GM12878 (cell line): ENCODE measurements at regions not wholly inside any gene's neighbourhood (a gene's known extent, or its start where the extent isn't known, plus 50 kb on each side); places are given as distances from the start of the nearest gene placed in this dataset.

Experiments used
- ATAC-seq: fragments of 200-7000 bp; cut with Tn5 transposase; 3 replicates; pipeline ENCODE4 v1.9.1; 2020; ENCODE audit warnings: mild to moderate bottlenecking, moderate library complexity
- BruUV-seq: library from RNA; stranded (reverse); fragments of 400-500 nt; replicated peaks from 2 replicates; lab custom pipeline; 2021; lab: Mats Ljungman, UMichigan
- CTCF ChIA-PET: fragments of 300-600 bp; sonication (Branson Sonifier 250); formaldehyde crosslinking; extraction: SDS; loops from one replicate; lab custom pipeline; 2021; ENCODE audit warnings: inconsistent platforms; lab: Yijun Ruan, JAX
- POLR2A ChIA-PET: fragments of 350-600 bp; formaldehyde crosslinking; extraction: SDS; loops from one replicate; lab custom pipeline; 2021; ENCODE audit warnings: inconsistent platforms; lab: Charles Lee
- RAD21 ChIA-PET: fragments of 300-600 bp; sonication (Branson Sonifier 250); formaldehyde crosslinking; loops from one replicate; lab custom pipeline; 2023; ENCODE audit warnings: antibody characterized with exemption; ENCODE audit not compliant: unreplicated experiment; lab: Charles Lee
- SMC1A ChIA-PET: fragments of 300-600 bp; sonication (Branson Sonifier 250); formaldehyde crosslinking; loops from one replicate; lab custom pipeline; 2023; ENCODE audit not compliant: unreplicated experiment, uncharacterized antibody; lab: Charles Lee
- DNase-seq: peaks from one replicate; pipeline ENCODE4 v3.0.0-alpha.2; 2011; ENCODE audit warnings: low read depth, low spot score
- FAIRE-seq: peaks from 3 replicates; lab custom pipeline; 2011; peaks lifted over from hg19 to GRCh38; lab: Jason Lieb, UNC
- H2AFZ ChIP-seq: 2 replicates; pipeline ENCODE4 v1.6.0; 2011; ENCODE audit warnings: low read depth, low read length, control low read depth; ENCODE audit not compliant: control insufficient read depth
- H3K27ac ChIP-seq: 2 replicates; pipeline ENCODE4 v1.5.1; 2011; ENCODE audit warnings: control low read depth; ENCODE audit not compliant: control insufficient read depth, insufficient read depth
- H3K27me3 ChIP-seq, 2 experiments: replicated peaks in 1 of 2; 2 replicates each; pipeline versions ENCODE4 v1.6.0 to v1.6.1; 2011; ENCODE audit warnings: low read length in 1 of 2; ENCODE audit not compliant: control insufficient read depth in 2 of 2, insufficient read depth in 2 of 2
- H3K36me3 ChIP-seq, 2 experiments: 2 replicates each; pipeline ENCODE4 v1.5.1; 2011; ENCODE audit warnings: low read length in 1 of 2; ENCODE audit not compliant: control insufficient read depth in 2 of 2, insufficient read depth in 2 of 2
- H3K4me1 ChIP-seq: 2 replicates; pipeline ENCODE4 v1.6.1; 2011; ENCODE audit warnings: mild to moderate bottlenecking, low read length, moderate library complexity, mixed read lengths; ENCODE audit not compliant: control insufficient read depth, insufficient read depth
- H3K4me2 ChIP-seq: 2 replicates; pipeline ENCODE4 v1.6.0; 2011; ENCODE audit warnings: control low read depth; ENCODE audit not compliant: control insufficient read depth, insufficient read depth
- H3K4me3 ChIP-seq: fragments of 200-600 bp; sonication (generic); 2 replicates; pipeline ENCODE4 v1.5.1; 2016
- H3K79me2 ChIP-seq: 2 replicates; pipeline ENCODE4 v1.6.0; 2011; ENCODE audit warnings: low read length; ENCODE audit not compliant: control insufficient read depth, insufficient read depth
- H3K9ac ChIP-seq: 2 replicates; pipeline ENCODE4 v1.8.0; 2011; ENCODE audit warnings: low read length, control low read depth, mixed read lengths; ENCODE audit not compliant: control insufficient read depth, insufficient read depth
- H3K9me3 ChIP-seq: replicated peaks from 3 replicates; pipeline ENCODE4 v1.5.1; 2011; ENCODE audit warnings: mild to moderate bottlenecking, low read length; ENCODE audit not compliant: control insufficient read depth, insufficient read depth
- H4K20me1 ChIP-seq: 2 replicates; pipeline ENCODE4 v1.6.0; 2011; ENCODE audit not compliant: control insufficient read depth, insufficient read depth
- ATF7 ChIP-seq: fragments of 450-650 bp; IDR thresholded peaks from 2 replicates; pipeline ENCODE4 v1.6.1; 2016; ENCODE audit warnings: low read depth, mild to moderate bottlenecking
- BACH1 ChIP-seq: fragments of 450-650 bp; IDR thresholded peaks from 2 replicates; pipeline ENCODE4 v1.6.1; 2017; ENCODE audit warnings: mild to moderate bottlenecking, borderline replicate concordance
- HDAC6 ChIP-seq: fragments of 200-600 bp; sonication (generic); IDR thresholded peaks from one replicate; pipeline ENCODE4 v1.8.0; 2017; ENCODE audit warnings: antibody characterized with exemption; ENCODE audit not compliant: unreplicated experiment
- KAT2A ChIP-seq: conservative IDR thresholded peaks from 2 replicates; pipeline ENCODE4 v1.6.1; 2011; ENCODE audit warnings: low read depth, low read length; ENCODE audit not compliant: control insufficient read depth
- MTA3 ChIP-seq: IDR thresholded peaks from 2 replicates; pipeline ENCODE4 v1.6.1; 2012; ENCODE audit warnings: low read length, inconsistent platforms, borderline replicate concordance
- MYC ChIP-seq: IDR thresholded peaks from 2 replicates; pipeline ENCODE4 v1.6.1; 2011; ENCODE audit warnings: mild to moderate bottlenecking, low read length, moderate library complexity, inconsistent platforms; ENCODE audit not compliant: insufficient read depth, insufficient replicate concordance, insufficient read length, severe bottlenecking
- NR2C1 ChIP-seq: fragments of 450-650 bp; IDR thresholded peaks from 2 replicates; pipeline ENCODE4 v1.6.1; 2017; ENCODE audit warnings: antibody characterized with exemption, mild to moderate bottlenecking, moderate library complexity
- SIN3A ChIP-seq: IDR thresholded peaks from 2 replicates; pipeline ENCODE4 v1.6.1; 2012; ENCODE audit warnings: low read depth, low read length, improper control_type of control experiment
- SMAD5 ChIP-seq: IDR thresholded peaks from 2 replicates; pipeline ENCODE4 v1.6.1; 2016; ENCODE audit warnings: antibody characterized with exemption, low read depth
- SREBF2 ChIP-seq: IDR thresholded peaks from 2 replicates; pipeline ENCODE4 v1.6.1; 2012; ENCODE audit warnings: mild to moderate bottlenecking, low read length
- ZNF217 ChIP-seq: fragments of 450-650 bp; IDR thresholded peaks from 2 replicates; pipeline ENCODE4 v1.6.1; 2017; ENCODE audit warnings: antibody characterized with exemption, mild to moderate bottlenecking
- WGBS: methylation state at CpG from one replicate; pipeline ENCODE4 v1.1.6; 2016; ENCODE audit warnings: low lambda C conversion rate; ENCODE audit not compliant: insufficient replicate concordance, insufficient coverage; ENCODE audit errors: missing lambda C conversion rate; 5-methylcytosine and 5-hydroxymethylcytosine counted together
- in situ Hi-C: fragments of 300-500 bp; cut with MboI; formaldehyde crosslinking; loops from 9 replicates; pipeline ENCODE4 v1.14.3; 2018; ENCODE audit warnings: mixed read lengths
- intact Hi-C: fragments of 100-400 bp; cut with micrococcal nuclease; formaldehyde crosslinking; loops from one replicate; pipeline ENCODE4 v1.14.2; 2022; ENCODE audit not compliant: unreplicated experiment
- TF ChIP-seq, protein P1 (sequence below): fragments of 150-350 bp; IDR thresholded peaks from 2 replicates; pipeline ENCODE4 v1.6.1; 2016; ENCODE audit warnings: low read depth, low read length
- TF ChIP-seq, protein P2 (sequence below): fragments of 150-350 bp; IDR thresholded peaks from 2 replicates; pipeline ENCODE4 v1.6.1; 2014; ENCODE audit warnings: mild to moderate bottlenecking, low read depth, low read length

DNA sequence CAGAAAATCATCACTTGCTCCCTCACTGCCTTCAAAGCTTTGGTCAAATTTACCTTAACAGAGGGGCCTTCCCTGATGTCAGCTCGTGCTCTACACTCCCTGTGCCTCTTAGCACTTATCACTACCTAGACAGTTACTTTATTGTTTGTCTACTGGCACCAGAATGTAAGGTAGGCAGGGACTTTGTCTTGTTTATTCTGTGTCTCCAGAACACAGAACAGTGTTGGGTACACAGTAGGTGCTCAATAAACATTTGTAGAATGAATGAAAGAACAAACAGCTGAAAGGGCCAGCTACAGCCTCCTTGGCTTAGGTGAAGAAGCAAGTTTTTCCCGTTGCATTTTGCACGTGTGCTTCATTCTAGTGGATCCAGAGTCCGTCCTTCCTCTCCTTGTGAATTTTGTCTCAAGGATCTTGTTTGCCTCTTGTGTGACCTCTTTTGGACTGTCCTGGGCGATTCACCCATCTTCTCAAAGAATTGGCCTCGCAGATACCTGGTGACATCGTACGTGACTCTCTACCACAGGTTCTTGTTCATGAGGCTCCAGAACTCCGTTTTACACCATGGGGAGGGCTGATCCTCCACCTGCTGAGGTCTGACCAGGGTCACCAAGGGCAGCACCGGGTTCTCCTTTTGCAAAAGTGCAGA, 84.2 kb upstream of the ARMC2 start (continued):
- TF ChIP-seq MYC (no peak), BACH1 (no peak), KAT2A (no peak)
- TF ChIP-seq, protein P1, sequence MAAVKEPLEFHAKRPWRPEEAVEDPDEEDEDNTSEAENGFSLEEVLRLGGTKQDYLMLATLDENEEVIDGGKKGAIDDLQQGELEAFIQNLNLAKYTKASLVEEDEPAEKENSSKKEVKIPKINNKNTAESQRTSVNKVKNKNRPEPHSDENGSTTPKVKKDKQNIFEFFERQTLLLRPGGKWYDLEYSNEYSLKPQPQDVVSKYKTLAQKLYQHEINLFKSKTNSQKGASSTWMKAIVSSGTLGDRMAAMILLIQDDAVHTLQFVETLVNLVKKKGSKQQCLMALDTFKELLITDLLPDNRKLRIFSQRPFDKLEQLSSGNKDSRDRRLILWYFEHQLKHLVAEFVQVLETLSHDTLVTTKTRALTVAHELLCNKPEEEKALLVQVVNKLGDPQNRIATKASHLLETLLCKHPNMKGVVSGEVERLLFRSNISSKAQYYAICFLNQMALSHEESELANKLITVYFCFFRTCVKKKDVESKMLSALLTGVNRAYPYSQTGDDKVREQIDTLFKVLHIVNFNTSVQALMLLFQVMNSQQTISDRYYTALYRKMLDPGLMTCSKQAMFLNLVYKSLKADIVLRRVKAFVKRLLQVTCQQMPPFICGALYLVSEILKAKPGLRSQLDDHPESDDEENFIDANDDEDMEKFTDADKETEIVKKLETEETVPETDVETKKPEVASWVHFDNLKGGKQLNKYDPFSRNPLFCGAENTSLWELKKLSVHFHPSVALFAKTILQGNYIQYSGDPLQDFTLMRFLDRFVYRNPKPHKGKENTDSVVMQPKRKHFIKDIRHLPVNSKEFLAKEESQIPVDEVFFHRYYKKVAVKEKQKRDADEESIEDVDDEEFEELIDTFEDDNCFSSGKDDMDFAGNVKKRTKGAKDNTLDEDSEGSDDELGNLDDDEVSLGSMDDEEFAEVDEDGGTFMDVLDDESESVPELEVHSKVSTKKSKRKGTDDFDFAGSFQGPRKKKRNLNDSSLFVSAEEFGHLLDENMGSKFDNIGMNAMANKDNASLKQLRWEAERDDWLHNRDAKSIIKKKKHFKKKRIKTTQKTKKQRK, result no peak

DNA sequence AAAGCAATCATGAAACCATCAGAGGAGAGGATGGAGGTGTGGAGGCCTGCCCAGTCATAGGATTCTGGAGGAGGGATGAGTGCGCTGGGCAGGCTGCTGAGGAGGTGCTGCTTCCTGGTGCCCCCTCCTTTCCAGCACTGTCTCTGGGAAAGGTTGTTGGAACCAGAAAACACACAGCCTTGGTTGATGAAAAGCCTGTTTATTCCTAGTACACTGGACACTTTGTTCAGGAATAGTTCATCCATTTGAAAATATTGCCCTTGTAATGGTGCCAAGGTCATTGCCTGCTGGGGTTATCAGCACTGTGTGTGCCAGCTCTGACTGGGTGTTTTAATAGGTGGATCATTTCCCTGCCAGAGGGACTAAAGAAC, 83.7 kb upstream of the ARMC2 start:
- CTCF ChIA-PET, result no interaction called here

More for the DNA sequence above, 83.7 kb upstream of the ARMC2 start:
- BruUV-seq, result no TSS peak
- TF ChIP-seq ZNF217 (no peak), ATF7 (no peak), SREBF2 (no peak), SMAD5 (no peak), NR2C1 (no peak), MTA3 (no peak), SIN3A (no peak), HDAC6 (no peak)
- TF ChIP-seq, protein P2, sequence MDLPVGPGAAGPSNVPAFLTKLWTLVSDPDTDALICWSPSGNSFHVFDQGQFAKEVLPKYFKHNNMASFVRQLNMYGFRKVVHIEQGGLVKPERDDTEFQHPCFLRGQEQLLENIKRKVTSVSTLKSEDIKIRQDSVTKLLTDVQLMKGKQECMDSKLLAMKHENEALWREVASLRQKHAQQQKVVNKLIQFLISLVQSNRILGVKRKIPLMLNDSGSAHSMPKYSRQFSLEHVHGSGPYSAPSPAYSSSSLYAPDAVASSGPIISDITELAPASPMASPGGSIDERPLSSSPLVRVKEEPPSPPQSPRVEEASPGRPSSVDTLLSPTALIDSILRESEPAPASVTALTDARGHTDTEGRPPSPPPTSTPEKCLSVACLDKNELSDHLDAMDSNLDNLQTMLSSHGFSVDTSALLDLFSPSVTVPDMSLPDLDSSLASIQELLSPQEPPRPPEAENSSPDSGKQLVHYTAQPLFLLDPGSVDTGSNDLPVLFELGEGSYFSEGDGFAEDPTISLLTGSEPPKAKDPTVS, result no peak
- Histone ChIP-seq H3K79me2 (no peaks in the 10 kb centered on the region), H3K4me1 (no peaks in the 10 kb centered on the region), H3K4me2 (no peak overlapping the region), H3K27ac (no peak overlapping the region), H3K9me3 (no peaks in the 10 kb centered on the region), H4K20me1 (no peaks in the 10 kb centered on the region), H3K4me3 (no peak overlapping the region), H3K9ac (no peak overlapping the region), H3K36me3 (no peaks in the 10 kb centered on the region), H3K27me3 (peaks cover 5 to 12% of the 10 kb centered on the region in 2 experiments), H2AFZ (no peak overlapping the region)
- RAD21 ChIA-PET, result no interaction called here
- in situ Hi-C loops, result no loop called here
- POLR2A ChIA-PET, result no interaction called here
- FAIRE-seq (no peak), DNase-seq (no peak), ATAC-seq (no peak)
- 100% methylated on average over 1 of the region's 1 CpG for WGBS
- SMC1A ChIA-PET, result no interaction called here
- intact Hi-C loops, result no loop called here
